Amniotic stem cell (primary cell): ENCODE measurements at regions not wholly inside any gene's neighbourhood (a gene's known extent, or its start where the extent isn't known, plus 50 kb on each side); places are given as distances from the start of the nearest gene placed in this dataset.

ENCODE experiments used
- DNase-seq: peaks from one replicate; lab custom pipeline; 2025; lab: John Stamatoyannopoulos, UW

- no peak for DNase-seq
Observed at GRCh38 chr7:142331941-142332340, 74.1 kb upstream of the PRSS58 start.

- DNase-seq: no peak
Observed at GRCh38 chr7:142329062-142329790, 71.4 kb upstream of the PRSS58 start.

- no peak for DNase-seq
Observed at GRCh38 chr7:142328551-142328950, 70.7 kb upstream of the PRSS58 start.

- no peak for DNase-seq
Observed at GRCh38 chr7:142327628-142328405, 70.0 kb upstream of the PRSS58 start.

- no peak for DNase-seq
Observed at GRCh38 chr7:142323706-142324105, 65.8 kb upstream of the PRSS58 start.

GRCh38 chr7:142321391-142321790, 63.5 kb upstream of the PRSS58 start:
- no peak for DNase-seq

GRCh38 chr7:142320883-142321282, 63.0 kb upstream of the PRSS58 start:
- no peak for DNase-seq

- DNase-seq: no peak
Observed at GRCh38 chr7:142319970-142320369, 62.1 kb upstream of the PRSS58 start.

- no peak for DNase-seq
Observed at GRCh38 chr7:142314281-142314680, 56.4 kb upstream of the PRSS58 start.

- no peak for DNase-seq
Observed at GRCh38 chr7:142313528-142313927, 55.7 kb upstream of the PRSS58 start.

GRCh38 chr7:142311876-142312275, 54.0 kb upstream of the PRSS58 start:
- no peak for DNase-seq

- DNase-seq: no peak
Observed at GRCh38 chr7:142308918-142309317, 51.1 kb upstream of the PRSS58 start.

- DNase-seq: no peak
Observed at GRCh38 chr7:142308326-142308725, 50.5 kb upstream of the PRSS58 start.
